Panc1 (cell line): ENCODE measurements at regions not wholly inside any gene's neighbourhood (a gene's known extent, or its start where the extent isn't known, plus 50 kb on each side); places are given as distances from the start of the nearest gene placed in this dataset.

ENCODE experiments used
- CTCF ChIP-seq: fragments of 450-650 bp; IDR thresholded peaks from 2 replicates; pipeline ENCODE4 v1.5.1; 2017; ENCODE audit warnings: mild to moderate bottlenecking
- TF ChIP-seq, protein P1 (sequence below), 2 experiments: IDR thresholded peaks; 2 replicates each; pipeline ENCODE4 v1.6.1; 2011 to 2012; ENCODE audit warnings: low read depth in 2 of 2, control low read depth in 1 of 2, low read length in 1 of 2, mild to moderate bottlenecking in 1 of 2, moderate library complexity in 1 of 2; ENCODE audit not compliant: insufficient read depth in 1 of 2

GRCh38 chr4:73683033-73683432, 57.3 kb upstream of the CXCL8 start:
- no peak for TF ChIP-seq CTCF
- TF ChIP-seq, protein P1, sequence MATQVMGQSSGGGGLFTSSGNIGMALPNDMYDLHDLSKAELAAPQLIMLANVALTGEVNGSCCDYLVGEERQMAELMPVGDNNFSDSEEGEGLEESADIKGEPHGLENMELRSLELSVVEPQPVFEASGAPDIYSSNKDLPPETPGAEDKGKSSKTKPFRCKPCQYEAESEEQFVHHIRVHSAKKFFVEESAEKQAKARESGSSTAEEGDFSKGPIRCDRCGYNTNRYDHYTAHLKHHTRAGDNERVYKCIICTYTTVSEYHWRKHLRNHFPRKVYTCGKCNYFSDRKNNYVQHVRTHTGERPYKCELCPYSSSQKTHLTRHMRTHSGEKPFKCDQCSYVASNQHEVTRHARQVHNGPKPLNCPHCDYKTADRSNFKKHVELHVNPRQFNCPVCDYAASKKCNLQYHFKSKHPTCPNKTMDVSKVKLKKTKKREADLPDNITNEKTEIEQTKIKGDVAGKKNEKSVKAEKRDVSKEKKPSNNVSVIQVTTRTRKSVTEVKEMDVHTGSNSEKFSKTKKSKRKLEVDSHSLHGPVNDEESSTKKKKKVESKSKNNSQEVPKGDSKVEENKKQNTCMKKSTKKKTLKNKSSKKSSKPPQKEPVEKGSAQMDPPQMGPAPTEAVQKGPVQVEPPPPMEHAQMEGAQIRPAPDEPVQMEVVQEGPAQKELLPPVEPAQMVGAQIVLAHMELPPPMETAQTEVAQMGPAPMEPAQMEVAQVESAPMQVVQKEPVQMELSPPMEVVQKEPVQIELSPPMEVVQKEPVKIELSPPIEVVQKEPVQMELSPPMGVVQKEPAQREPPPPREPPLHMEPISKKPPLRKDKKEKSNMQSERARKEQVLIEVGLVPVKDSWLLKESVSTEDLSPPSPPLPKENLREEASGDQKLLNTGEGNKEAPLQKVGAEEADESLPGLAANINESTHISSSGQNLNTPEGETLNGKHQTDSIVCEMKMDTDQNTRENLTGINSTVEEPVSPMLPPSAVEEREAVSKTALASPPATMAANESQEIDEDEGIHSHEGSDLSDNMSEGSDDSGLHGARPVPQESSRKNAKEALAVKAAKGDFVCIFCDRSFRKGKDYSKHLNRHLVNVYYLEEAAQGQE (IDR thresholded peaks at IDR 0.05; ENCODE audit: insufficient read depth in 1 of 2, low read depth in 2 of 2, low read length in 1 of 2), result no peak
